HG03432 (cell line): ENCODE measurements at regions not wholly inside any gene's neighbourhood (a gene's known extent, or its start where the extent isn't known, plus 50 kb on each side); places are given as distances from the start of the nearest gene placed in this dataset.
"Not testable (repeated sequence)": the region's sequence is repeated elsewhere in the genome, so short reads cannot be mapped to it uniquely, and the experiment has no call there.

ENCODE experiments used
- ATAC-seq: cut with Tn5 transposase; IDR thresholded peaks from one replicate; pipeline ENCODE4 v1.9.1; 2021; ENCODE audit warnings: mild to moderate bottlenecking, moderate library complexity; ENCODE audit not compliant: unreplicated experiment

DNA sequence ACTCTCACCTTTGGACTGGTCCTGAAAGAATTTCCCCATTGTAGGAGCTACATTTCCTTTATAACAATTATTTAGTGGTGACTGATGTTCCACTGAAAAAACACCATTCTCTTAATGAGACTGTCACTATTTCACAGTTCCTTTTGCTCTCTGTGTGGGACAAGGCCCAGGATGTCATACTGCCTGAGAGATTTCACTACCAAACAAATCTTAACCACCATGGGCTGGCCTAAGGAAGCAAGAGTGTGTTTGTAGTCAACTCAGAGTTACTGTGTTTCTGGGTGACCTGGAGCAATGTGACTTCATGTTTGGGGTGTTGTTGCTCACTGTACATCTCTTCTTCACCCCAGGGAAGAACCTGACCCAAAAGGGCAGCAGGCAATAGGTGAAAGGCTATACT is 50.1 kb upstream of the ZNF608 start:
- ATAC-seq = peak; percentile 58

DNA sequence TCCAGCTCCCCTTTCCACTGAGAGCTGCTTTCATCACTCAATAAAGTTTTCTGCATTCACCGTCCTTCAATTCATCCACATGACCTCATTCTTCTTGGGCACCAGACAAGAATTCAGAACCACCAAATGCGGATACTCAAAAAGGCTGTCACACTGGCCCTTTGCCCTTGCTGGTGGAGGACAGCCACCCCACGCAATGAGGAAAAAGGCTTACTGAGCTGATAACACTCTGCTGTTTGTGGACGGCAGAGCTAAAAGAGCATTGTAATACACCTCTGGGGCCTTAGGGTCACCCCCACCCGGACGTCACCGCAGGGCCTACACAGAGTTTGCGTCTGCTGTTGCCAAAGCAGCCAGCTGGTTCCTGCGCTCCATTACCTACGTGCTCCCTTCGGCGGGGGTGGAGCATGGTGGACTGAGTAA is 51.2 kb upstream of the ZNF608 start:
- no peak for ATAC-seq

DNA sequence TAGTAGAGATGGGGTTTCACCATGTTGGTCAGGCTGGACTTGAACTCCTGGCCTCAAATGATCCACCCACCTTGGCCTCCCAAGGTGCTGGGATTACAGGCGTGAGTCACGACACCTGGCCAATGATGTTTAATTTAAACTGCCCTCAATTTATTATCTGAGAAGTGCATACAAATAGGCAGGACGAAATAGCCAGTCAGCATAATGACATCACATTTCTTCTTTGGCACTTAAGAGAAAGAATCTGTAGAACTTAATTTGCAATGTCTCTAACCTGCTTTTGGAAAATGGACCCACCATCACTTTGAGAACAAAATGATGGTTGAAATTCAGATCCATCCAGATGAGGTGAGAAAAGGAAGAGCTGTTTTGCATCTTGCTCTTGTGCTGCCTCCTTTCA is 52.5 kb upstream of the ZNF608 start:
- ATAC-seq = no peak

DNA sequence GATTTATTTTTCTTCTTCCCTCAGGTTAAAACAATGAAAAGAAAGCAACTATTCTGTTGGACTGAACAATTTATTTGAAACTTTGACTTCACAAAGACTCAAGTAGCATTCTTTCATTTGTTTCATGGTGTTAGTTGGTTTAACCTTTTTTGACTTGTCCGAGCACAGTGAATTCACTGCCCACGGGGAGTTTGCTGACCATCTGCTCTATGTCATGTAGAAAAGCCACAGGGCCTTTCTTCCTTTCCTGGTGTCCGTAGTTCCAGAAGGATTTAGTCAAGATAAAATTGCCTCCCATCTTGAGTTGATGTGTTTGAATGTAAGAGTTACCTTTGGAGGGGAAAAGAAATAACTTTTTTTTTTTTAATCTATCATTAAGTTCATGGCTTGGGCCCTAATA is 55.1 kb upstream of the ZNF608 start:
- no peak for ATAC-seq

DNA sequence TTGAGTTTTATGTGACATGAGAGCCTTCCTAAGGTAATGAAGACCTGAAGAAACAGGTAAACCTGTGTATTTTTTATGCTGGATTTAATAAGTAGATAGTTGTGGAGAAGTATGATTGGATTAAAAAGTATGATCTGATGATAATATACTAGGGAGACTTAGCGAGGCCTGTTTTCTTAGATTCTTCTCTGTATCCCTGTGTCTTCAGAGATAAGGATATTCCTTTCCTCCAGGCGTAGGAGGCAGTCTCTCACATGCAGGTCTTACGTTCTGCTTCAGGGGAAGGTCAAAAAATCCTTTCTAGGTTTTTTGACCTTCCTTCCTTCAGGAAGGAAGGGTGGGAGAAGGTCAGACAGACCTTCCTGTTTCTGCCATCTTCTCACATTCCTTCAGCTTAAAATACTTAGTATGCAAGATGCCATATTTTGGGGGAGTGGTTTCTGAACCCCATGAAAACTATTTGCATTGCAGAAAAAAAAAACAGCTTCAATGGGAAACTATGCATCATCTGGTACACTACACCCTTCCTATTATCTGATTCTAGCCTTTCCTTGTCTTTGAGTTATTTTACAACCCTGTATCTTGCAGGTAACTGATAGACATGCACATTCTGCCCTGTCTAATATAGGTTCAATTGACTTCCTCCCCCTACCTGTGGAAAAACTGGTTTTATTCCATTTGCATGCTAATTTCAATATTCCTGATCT is 57.3 kb upstream of the ZNF608 start:
- ATAC-seq = no peak

DNA sequence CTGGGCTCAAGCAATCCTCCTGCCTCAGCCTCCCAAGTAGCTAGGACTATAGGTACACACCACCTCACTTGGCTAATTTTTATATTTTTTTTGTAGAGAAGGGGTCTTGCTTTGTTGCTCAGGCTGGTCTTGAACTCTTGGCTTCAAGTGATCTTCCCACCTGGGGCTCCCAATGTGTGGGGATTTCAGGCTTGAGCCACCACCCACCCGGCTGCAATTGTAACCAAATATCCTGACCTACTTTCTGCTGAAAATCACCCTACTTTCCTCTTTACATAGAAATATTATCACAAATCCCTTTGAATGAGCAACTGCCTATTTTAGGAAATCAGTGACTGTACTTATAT is 59.6 kb upstream of the ZNF608 start:
- ATAC-seq = no peak

DNA sequence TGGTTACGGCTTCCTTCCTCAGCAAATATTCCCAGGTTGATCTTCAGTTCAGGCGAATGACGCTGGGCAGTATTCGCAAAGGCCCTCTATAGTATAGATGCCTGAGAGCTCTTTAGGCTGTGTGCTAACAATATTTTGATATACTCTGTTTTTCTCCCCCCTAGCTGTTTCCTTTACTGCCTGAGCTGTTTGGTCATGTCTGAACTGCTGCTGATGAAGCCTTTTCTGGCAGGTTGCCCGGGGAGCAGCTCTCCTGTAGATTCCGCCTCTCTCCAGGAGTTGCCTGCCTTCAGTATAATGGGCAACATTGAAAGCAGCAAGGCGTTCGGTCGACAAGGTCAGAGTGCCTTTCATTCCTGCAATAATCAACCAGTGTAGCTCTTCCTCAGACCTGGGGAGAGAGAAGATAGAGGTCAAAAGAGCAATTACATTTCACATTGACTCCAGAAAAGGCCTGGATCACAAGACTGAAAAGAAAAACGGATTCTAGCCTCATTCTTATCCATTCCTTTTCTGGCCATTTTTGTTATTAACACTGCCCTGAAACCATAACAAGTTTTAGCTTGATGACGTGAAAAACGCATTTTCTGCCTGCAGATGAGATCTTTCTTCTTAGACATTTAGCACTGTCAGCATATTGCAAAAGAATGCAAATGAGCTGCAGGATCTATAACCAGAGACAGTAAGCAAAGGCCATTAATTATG is 60.1 kb upstream of the ZNF608 start:
- no peak for ATAC-seq

DNA sequence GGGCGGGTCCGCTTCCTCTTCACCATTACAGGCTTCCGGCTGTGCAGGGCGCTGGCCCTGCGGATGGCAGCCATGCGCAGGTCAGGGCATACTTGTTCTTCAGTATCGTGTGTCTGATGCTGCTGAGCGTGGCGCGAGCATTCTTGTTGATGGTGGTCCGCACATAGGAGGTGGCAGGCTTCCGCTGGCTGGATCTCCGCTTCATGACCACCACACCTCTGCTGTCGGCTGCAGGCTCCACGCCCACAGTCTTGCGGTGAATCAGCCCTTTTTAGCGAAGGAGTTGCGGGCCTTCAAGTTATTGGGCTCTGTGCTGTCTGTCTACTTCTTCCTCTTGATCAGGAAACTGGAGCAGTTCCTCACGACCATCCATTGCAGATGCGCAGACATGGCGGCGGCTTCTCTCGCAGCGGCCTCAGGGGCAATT is 62.4 kb upstream of the ZNF608 start:
- ATAC-seq = no peak

DNA sequence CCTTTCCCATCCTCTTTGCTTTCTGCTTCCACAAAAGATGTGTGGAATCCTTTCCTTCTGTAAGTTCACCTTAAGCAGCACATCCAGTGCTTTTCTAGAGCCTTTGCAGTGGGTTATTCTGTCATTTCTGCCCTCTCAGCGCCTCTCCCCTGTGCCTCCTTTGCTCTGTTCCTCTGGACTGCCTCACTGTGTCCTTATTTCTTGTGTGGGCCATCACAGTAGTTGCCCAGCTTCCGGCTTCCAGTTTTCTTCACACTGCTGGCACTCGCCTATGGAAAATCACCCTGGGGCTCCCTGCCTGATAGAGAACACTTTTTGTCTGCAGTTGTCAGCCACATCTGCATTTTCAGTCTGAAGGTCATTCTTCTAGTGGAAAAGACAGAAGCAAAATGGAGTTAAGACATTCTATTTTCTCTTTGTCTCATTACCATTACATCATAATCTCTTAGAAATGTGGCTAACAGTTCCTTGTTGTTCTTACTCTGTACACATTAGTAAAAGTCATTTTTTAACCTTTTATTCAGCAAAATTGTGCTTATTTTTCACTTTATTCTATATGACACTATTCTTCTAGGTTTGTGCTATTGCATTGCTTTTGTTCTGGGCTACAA is 64.1 kb upstream of the ZNF608 start:
- no peak for ATAC-seq

DNA sequence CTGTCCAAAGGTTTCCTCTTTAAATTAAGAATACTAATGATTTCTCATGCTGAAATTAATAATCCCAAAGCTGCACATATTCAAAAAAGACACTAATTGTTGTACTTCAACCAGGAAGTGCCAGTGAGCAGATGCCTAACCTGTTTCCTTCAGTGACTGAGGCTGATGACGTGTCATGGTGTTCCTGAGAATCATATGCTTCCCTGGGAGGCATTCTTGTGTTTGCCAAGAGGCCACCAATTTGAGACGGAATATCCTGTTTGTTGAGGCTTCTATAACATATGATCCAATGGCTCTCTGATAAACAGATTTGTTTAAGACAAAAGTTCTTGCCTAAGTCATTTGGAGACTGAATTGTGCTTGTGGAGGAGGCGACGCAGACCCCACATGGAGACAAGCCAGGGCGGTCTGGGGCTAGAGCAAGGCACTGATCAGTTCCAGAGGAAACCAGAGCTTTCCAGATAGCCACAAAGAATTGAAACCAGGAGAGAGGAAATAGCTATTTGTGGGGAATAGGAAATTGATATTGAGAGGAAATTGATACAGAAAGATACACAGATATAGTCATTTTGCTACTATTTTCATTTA is 66.4 kb upstream of the ZNF608 start:
- ATAC-seq = no peak

DNA sequence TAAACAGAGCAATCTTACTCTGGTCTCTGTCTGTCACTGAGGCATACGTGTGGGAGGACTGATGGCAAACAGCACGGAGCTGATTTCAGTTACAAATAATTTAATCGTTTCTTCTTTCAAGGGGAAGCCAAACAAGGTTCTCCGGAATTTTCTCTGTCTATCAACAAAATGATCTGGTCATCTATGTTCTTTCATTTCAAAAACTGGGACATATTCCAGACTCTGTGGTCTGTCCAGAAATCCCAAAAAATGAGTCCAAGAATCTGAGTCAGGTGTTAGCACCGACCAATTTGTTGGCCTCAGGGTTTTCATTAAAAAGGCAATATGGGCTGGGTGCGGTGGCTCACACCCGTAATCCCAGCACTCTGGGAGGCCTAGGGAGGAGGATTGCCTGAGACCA is 69.9 kb upstream of the ZNF608 start:
- no peak for ATAC-seq

DNA sequence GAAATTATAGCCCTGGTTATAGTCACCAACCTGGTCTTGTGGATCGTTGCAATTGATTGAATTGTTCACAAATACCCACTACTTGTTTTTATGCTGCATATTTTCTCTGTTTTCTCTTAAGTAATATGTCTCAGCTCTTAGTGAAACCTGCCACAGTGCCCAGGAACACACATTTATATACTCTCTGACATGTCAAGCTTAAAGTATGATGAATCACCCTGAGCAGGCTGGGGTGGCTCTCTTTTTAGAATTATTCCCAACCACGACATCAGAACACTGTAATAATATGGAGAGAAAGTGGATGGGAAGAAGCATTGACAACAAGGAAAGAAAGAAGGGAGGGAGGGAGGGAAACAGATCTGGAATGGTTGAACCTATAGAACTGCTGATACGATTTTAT is 72.8 kb upstream of the ZNF608 start:
- ATAC-seq = no peak

DNA sequence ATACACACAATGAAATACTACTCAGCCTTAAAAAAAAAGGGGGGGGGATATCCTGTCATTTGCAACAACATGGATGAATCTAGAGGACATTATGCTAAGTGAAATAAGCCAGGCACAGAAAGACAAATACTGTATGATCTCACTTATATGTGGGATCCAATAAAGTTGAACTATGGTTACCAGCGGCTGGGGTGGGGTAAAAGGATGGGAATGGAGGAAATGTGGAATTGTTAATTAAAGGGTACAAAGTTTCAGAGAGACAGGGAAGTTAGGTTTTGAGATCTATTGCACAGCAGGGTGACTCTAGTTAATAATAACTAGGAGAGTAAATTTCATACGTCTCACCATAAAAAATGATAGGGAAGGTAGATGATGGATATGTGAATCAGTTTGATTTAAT is 76.2 kb upstream of the ZNF608 start:
- no peak for ATAC-seq

DNA sequence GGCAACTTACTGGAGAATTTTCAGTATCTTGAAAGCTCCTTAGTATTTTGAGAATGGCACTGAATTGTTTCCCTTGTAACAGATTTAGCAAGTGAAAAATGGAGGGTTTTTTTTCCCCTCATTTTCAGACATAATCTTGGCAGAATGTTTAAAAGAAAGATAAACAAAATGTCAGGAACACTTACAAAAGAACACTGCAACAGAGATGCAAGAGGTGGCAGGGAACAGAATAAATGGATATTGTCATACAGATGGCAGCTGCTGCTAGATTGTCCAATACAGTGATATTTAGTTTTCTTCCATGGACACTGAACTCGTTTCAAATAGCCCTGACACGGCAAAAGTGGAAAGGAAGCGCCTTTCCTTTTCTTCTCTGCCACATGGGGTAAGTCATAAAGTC is 76.9 kb upstream of the ZNF608 start:
- ATAC-seq = no peak

DNA sequence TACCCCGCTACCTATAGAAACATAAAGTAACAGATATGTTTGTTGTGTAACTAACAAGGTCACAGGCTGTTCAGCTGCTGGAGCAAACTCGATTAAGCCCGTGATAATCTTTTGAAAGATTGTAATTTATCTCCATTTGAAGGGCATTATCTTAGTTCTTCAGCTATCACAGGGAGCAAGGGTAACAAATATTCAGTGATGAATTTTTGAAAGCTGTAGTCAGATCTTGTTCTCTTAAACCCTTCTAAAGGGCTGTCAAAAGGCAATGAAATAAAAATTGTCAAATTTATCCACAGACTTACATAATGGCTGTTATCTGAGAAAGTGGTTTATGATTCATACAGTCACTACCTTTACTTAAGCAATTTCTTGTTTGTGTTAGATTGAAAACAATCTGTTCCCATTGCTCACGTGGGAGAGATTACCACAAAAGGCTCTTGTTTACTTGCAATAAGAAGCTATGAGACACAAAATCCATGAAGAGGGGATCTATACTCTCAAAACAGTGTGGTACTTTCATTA is 78.3 kb upstream of the ZNF608 start:
- no peak for ATAC-seq

DNA sequence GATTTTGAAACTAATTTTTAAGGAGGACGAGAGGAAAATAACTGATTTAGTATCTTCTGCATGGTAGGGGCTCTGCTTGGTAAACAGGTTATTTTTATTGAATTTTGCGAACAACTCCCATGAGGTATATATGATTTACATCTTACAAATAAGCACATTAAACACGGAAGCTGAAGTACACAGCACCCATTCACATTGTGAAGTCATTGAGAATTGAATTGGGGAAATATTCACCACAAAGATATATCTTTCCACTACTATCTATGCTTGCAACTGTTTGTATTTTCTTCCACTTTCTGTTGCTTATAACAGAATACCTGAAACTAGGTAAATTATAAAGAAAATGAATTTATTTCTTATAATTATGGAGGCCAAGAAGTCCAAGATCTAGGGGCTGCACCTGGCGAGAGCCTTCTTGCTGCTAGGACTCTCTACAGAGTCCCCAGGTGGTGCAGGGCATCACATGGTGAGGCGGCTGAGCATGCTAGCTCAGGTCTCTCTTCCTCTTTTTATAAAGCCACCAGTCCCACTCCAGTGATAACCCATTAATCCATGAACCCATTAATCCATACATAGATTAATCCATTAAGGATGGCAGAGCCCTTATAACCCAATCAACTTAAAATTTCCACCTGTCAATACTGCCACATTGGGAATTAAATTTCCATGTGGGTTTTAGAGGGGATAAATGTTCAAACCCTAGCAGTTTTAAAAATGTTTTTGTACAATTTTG is 79.0 kb upstream of the ZNF608 start:
- peak; percentile 88 for ATAC-seq

DNA sequence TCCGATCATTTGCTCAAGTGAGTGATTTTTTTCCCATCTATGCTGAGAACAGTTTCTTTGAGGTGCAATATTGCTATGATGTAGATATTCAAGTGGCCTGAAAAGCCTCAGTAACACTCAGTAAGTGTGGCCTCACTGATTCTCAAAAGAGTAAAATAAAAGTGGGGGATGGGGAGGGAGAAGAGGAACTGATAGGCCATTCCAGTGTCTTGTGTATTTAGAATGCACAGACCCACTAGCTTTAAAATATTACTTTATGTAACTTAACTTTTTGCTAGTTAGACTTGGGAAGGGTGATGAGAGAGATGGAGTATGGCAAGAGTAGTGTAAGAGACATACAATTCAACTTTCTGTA is 79.5 kb upstream of the ZNF608 start:
- peak; percentile 23 for ATAC-seq

DNA sequence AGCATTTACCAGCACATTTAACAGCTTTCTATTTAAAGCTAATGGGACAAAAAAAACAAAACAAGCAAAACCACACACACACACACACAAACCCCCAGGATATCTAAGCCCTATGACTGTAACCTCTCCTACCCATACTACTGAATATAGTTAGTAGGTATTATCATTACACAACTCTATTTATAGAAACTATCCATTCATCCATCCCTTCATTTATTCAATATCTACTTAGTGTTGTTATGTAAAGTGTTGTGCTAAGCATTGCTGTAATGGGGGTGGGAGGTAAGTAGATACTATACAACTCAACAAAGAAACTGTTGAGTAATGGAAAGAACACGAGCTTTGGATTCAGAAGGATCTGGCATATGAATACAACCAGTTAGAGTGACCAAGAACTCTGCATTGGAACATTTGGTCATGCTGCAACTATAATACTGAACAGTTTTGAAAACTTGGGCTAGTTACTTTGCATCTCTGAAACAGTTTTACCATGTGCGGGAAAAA is 82.3 kb upstream of the ZNF608 start:
- no peak for ATAC-seq

DNA sequence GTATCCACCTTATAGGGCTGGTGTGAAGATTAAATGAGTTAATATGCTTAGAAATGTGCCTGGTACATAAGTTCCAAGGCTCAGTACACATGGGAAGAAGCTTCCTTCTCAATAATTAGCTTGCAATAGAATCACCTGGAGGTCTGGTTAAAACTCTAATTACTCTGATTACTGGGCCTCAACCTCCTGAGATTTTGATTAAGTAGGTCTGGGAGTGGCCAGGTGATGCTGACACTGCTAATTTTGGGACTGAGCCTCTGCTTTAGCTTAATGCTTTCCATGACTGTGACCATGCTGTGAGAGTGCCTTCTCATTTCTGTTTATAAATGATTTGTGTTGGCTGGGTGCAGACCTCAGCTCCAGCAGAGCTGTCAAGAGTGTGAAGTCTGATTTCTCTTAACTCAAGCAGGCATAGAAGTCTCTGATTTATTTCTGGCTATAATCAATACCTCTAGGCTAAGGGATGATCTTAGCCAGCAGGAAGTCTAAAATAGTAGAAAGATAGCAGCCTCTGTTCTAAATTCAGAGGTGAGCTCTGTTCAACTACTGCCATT is 85.3 kb upstream of the ZNF608 start:
- ATAC-seq = no peak

DNA sequence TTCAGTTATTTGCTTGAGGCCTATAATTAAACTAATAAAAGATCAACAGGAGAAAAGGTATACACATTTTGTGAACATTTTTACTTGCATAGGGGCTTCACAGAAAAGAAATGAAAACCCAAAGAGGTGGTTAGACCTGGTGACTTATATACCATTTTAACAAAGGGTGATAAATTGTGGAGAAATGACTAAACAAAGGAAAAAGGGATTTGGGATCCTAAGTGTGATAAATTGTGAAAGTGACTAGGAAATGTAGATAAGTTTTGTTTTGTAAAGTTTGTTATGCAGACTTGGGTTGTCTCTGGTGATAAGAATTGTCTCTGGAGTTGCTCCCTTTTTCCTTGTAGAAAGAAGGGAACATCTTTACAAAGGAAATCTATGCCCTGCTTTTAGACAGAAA is 86.1 kb upstream of the ZNF608 start:
- no peak for ATAC-seq

DNA sequence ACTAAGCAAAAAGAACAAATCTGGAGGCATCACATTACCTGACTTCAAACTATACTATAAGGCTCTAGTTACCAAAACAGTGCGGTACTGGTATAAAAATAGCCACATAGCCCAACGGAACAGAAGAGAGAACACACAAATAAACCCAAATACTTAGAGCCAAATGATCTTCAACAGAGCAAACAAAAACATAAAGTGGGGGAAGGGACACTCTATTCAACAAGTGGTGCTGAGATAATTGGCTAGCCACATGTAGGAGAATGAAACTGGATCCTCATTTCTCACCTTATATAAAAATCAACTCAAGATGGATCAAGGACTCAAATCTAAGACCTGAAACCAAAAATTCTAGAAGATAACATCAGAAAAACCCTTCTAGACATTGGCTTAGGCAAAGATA is 89.9 kb upstream of the ZNF608 start:
- ATAC-seq = not testable (repeated sequence)
